Gastroesophageal sphincter (tissue), 4 donors: ENCODE measurements at regions not wholly inside any gene's neighbourhood (a gene's known extent, or its start where the extent isn't known, plus 50 kb on each side); places are given as distances from the start of the nearest gene placed in this dataset.

Experiments used
- ATAC-seq: fragments of 150-250 bp; one replicate; pipeline ENCODE4 v1.9.1; 2016; ENCODE audit warnings: mild to moderate bottlenecking, moderate library complexity
- H3K27ac ChIP-seq, 4 donors: fragments of 200-600 bp; sonication (generic) in 3 of 4; 1 replicate in 3 of 4; 2 replicates in 1 of 4; pipeline ENCODE4 v1.5.1; 2016 to 2019
- H3K27me3 ChIP-seq: fragments of 200-600 bp; sonication (generic); one replicate; pipeline ENCODE4 v1.5.1; 2019
- H3K36me3 ChIP-seq, 2 donors: fragments of 200-600 bp; sonication (generic); one replicate each; pipeline ENCODE4 v1.5.1; 2019; ENCODE audit warnings: control low read depth in 1 of 2
- H3K4me1 ChIP-seq, 3 donors: fragments of 200-600 bp; sonication (generic); 1 replicate in 2 of 3; 2 replicates in 1 of 3; pipeline ENCODE4 v1.5.1; 2016 to 2019; ENCODE audit warnings: control low read depth in 2 of 3
- H3K4me3 ChIP-seq, 2 donors: fragments of 200-600 bp; sonication (generic); one replicate each; pipeline ENCODE4 v1.5.1; 2019; ENCODE audit warnings: mild to moderate bottlenecking in 1 of 2, moderate library complexity in 1 of 2
- H3K9me3 ChIP-seq, 3 donors: fragments of 200-600 bp; sonication (generic); one replicate each; pipeline ENCODE4 v1.5.1; 2017 to 2019; ENCODE audit warnings: control low read depth in 2 of 3
- CTCF ChIP-seq, 4 experiments: fragments of 200-600 bp in 2 of 4; fragments of 450-650 bp in 2 of 4; sonication (generic) in 1 of 4; IDR thresholded peaks; one replicate each; pipeline ENCODE4 v1.5.1; 2017 to 2019; ENCODE audit warnings: antibody characterized with exemption in 4 of 4, mild to moderate bottlenecking in 2 of 4, moderate library complexity in 2 of 4
- EP300 ChIP-seq: sonication (generic); formaldehyde crosslinking; IDR thresholded peaks from one replicate; pipeline ENCODE4 v1.6.1; 2017; ENCODE audit warnings: antibody characterized with exemption, mild to moderate bottlenecking
- POLR2A ChIP-seq, 2 donors: fragments of 450-650 bp; IDR thresholded peaks; one replicate each; pipeline ENCODE4 v1.6.1; 2017; ENCODE audit warnings: antibody characterized with exemption in 2 of 2, mild to moderate bottlenecking in 2 of 2, moderate library complexity in 1 of 2
- POLR2AphosphoS5 ChIP-seq: sonication (generic); formaldehyde crosslinking; IDR thresholded peaks from one replicate; pipeline ENCODE4 v1.6.1; 2017; ENCODE audit warnings: antibody characterized with exemption
- WGBS, 2 donors: methylation state at CpG; one replicate each; pipeline ENCODE4 v1.1.5; 2018; ENCODE audit warnings: low coverage in 1 of 2; 5-methylcytosine and 5-hydroxymethylcytosine counted together

- Histone ChIP-seq H3K36me3 (no peaks in the 10 kb centered on the region), H3K27me3 (no peaks in the 10 kb centered on the region), H3K4me3 (no peak overlapping the region), H3K27ac (no peak overlapping the region), H3K9me3 (peaks cover 0 to 7% (median 0%) of the 10 kb centered on the region in 3 donors), H3K4me1 (no peaks in the 10 kb centered on the region)
- ATAC-seq, result no peak
- WGBS, 2 donors, result 77 to 94% methylated on average over 2 of the region's 3 CpGs
- TF ChIP-seq CTCF (IDR thresholded peaks at IDR 0.05), result no peak
These were observed 176.3 kb upstream of the GSC start for GRCh38 chr14:94946244-94946643.

GRCh38 chr14:94945615-94946014, 175.7 kb upstream of the GSC start:
- Histone ChIP-seq H3K9me3 (peaks cover 0 to 7% (median 0%) of the 10 kb centered on the region in 3 donors), H3K27me3 (no peaks in the 10 kb centered on the region), H3K27ac (no peak overlapping the region), H3K36me3 (no peaks in the 10 kb centered on the region), H3K4me1 (no peaks in the 10 kb centered on the region), H3K4me3 (no peak overlapping the region)
- 91 to 95% methylated on average over 2 to 8 of the region's 8 CpGs for WGBS, 2 donors
- TF ChIP-seq POLR2A (IDR thresholded peaks at IDR 0.05) (no peak), EP300 (no peak), CTCF (IDR thresholded peaks at IDR 0.05) (no peak), POLR2AphosphoS5 (no peak)
- ATAC-seq, result no peak

- no peak for ATAC-seq
- no peaks in the 10 kb centered on the region for H3K36me3 ChIP-seq
- no peak overlapping the region for H3K27ac ChIP-seq
- TF ChIP-seq POLR2A (IDR thresholded peaks at IDR 0.05) (no peak), POLR2AphosphoS5 (no peak), EP300 (no peak), CTCF (IDR thresholded peaks at IDR 0.05) (no peak)
- H3K27me3 ChIP-seq, result no peaks in the 10 kb centered on the region
- H3K9me3 ChIP-seq, result peaks cover 0 to 7% (median 0%) of the 10 kb centered on the region in 3 donors
- no peaks in the 10 kb centered on the region for H3K4me1 ChIP-seq
- 100% methylated on average over 2 to 4 of the region's 7 CpGs for WGBS, 2 donors
- no peak overlapping the region for H3K4me3 ChIP-seq
These were observed 174.8 kb upstream of the GSC start for GRCh38 chr14:94944636-94945258.

- no CpG with 5 or more reads among the region's 4 CpGs for WGBS, 2 donors
- no peak overlapping the region for H3K27ac ChIP-seq
- ATAC-seq, result no peak
- no peaks in the 10 kb centered on the region for H3K27me3 ChIP-seq
- TF ChIP-seq EP300, result no peak
- no peak for TF ChIP-seq POLR2AphosphoS5
- TF ChIP-seq POLR2A (IDR thresholded peaks at IDR 0.05), result no peak
- no peak for TF ChIP-seq CTCF (IDR thresholded peaks at IDR 0.05)
- peaks cover 0 to 3% (median 0%) of the 10 kb centered on the region in 3 donors for H3K9me3 ChIP-seq
- peaks cover 0 to 2% (median 1%) of the 10 kb centered on the region in 3 donors for H3K4me1 ChIP-seq
- no peak overlapping the region for H3K4me3 ChIP-seq
- no peaks in the 10 kb centered on the region for H3K36me3 ChIP-seq
These were observed 172.7 kb upstream of the GSC start for GRCh38 chr14:94942601-94943000.

GRCh38 chr14:94941311-94941710, 171.4 kb upstream of the GSC start:
- Histone ChIP-seq H3K4me3 (no peak overlapping the region), H3K4me1 (peaks cover 0 to 15% (median 12%) of the 10 kb centered on the region in 3 donors), H3K27ac (no peak overlapping the region), H3K27me3 (no peaks in the 10 kb centered on the region), H3K9me3 (no peaks in the 10 kb centered on the region), H3K36me3 (no peaks in the 10 kb centered on the region)
- no peak for TF ChIP-seq POLR2A (IDR thresholded peaks at IDR 0.05)
- TF ChIP-seq CTCF (IDR thresholded peaks at IDR 0.05), result no peak
- TF ChIP-seq EP300, result no peak
- TF ChIP-seq POLR2AphosphoS5, result no peak
- 92 to 93% methylated on average over 5 of the region's 5 CpGs for WGBS, 2 donors
- no peak for ATAC-seq
